Fibroblast of lung (primary cell): ENCODE measurements at regions not wholly inside any gene's neighbourhood (a gene's known extent, or its start where the extent isn't known, plus 50 kb on each side); places are given as distances from the start of the nearest gene placed in this dataset.

Experiments used
- DNase-seq, 2 donors: peaks; one replicate each; pipeline versions ENCODE4 v3.0.0 to v3.0.0-alpha.2; 2010; ENCODE audit warnings: low read depth in 2 of 2
- H2AFZ ChIP-seq: 2 replicates; pipeline ENCODE4 v1.5.1; 2012; ENCODE audit warnings: low read length, control low read depth, inconsistent platforms
- H3K27ac ChIP-seq: 2 replicates; pipeline ENCODE4 v1.5.1; 2011; ENCODE audit warnings: low read length, control low read depth; ENCODE audit not compliant: insufficient read depth
- H3K27me3 ChIP-seq: 2 replicates; pipeline ENCODE4 v1.5.1; 2011; ENCODE audit warnings: mild to moderate bottlenecking, low read length; ENCODE audit not compliant: control insufficient read depth, insufficient read depth
- H3K36me3 ChIP-seq: 2 replicates; pipeline ENCODE4 v1.5.1; 2011; ENCODE audit warnings: low read length; ENCODE audit not compliant: control insufficient read depth, insufficient read depth
- H3K4me1 ChIP-seq: 2 replicates; pipeline ENCODE4 v1.5.1; 2011; ENCODE audit warnings: low read length; ENCODE audit not compliant: control insufficient read depth, insufficient read depth; ENCODE audit errors: extremely low read depth
- H3K4me2 ChIP-seq: 2 replicates; pipeline ENCODE4 v1.5.1; 2011; ENCODE audit warnings: low read length, control low read depth; ENCODE audit not compliant: insufficient read depth; ENCODE audit errors: extremely low read depth
- H3K4me3 ChIP-seq, 4 experiments: fragments of 200-600 bp in 1 of 4; sonication (generic) in 1 of 4; replicated peaks in 1 of 4; 2 replicates each; pipeline ENCODE4 v1.5.1; 2011 to 2016; ENCODE audit warnings: low read length in 4 of 4, low read depth in 3 of 4, mild to moderate bottlenecking in 3 of 4, control low read depth in 2 of 4, inconsistent platforms in 1 of 4, mixed read lengths in 1 of 4; ENCODE audit not compliant: insufficient read depth in 1 of 4; ENCODE audit errors: control extremely low read depth in 1 of 4
- H3K79me2 ChIP-seq: 2 replicates; pipeline ENCODE4 v1.5.1; 2012; ENCODE audit warnings: mild to moderate bottlenecking, low read length, inconsistent platforms; ENCODE audit not compliant: control insufficient read depth, insufficient read depth
- H3K9ac ChIP-seq: 2 replicates; pipeline ENCODE4 v1.5.1; 2011; ENCODE audit warnings: mild to moderate bottlenecking, low read length, control low read depth; ENCODE audit not compliant: insufficient read depth
- H3K9me3 ChIP-seq: 2 replicates; pipeline ENCODE4 v1.5.1; 2012; ENCODE audit warnings: low read depth, low read length; ENCODE audit not compliant: control insufficient read depth, insufficient read depth
- H4K20me1 ChIP-seq: 2 replicates; pipeline ENCODE4 v1.5.1; 2011; ENCODE audit warnings: low read length; ENCODE audit not compliant: control insufficient read depth, insufficient read depth; ENCODE audit errors: extremely low read depth
- CTCF ChIP-seq, 2 donors: IDR thresholded peaks in 1 of 2; conservative IDR thresholded peaks in 1 of 2; 1 replicate in 1 of 2; 2 replicates in 1 of 2; pipeline ENCODE4 v1.5.1; 2011 to 2012; ENCODE audit warnings: low read length in 2 of 2, control low read depth in 1 of 2, inconsistent platforms in 1 of 2, low read depth in 1 of 2, mild to moderate bottlenecking in 1 of 2
- EZH2 ChIP-seq: IDR thresholded peaks from 2 replicates; pipeline ENCODE4 v1.5.1; 2012; ENCODE audit warnings: low read length, control low read depth, mild to moderate bottlenecking; ENCODE audit errors: missing control alignments

DNA sequence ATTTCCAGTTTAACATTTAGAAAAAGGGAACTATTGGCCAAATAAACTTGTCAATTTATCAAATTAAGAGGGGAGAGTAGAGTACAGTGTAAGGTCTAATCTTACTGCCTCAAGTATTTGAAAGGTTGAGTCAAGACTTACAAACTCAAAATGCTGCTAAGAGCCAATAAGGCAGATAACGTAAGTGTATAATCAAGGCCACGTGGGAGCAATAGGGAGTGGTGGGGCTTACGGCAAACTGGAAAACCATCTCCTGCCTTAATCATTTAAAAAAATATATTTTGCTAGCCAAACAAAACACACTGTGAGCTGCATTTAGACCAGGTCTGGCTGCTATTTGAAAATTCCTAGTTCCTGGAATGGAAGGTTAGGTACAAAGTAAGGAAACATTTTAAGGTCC lies 107.3 kb upstream of the FRMD4B start:
- DNase-seq, result no peak
- TF ChIP-seq CTCF (conservative IDR thresholded peaks at IDR 0.05 in 1 of 2, IDR thresholded peaks at IDR 0.05 in 1 of 2; ENCODE audit: low read depth in 1 of 2, low read length in 2 of 2) (no peak), EZH2 (no peak)

GRCh38 chr3:69491975-69492374 lies 106.1 kb upstream of the FRMD4B start:
- H3K36me3 ChIP-seq, result no peaks in the 10 kb centered on the region
- no peak overlapping the region for H2AFZ ChIP-seq
- H3K9ac ChIP-seq, result no peak overlapping the region
- no peak overlapping the region for H3K4me3 ChIP-seq
- H4K20me1 ChIP-seq, result no peaks in the 10 kb centered on the region
- TF ChIP-seq CTCF (conservative IDR thresholded peaks at IDR 0.05 in 1 of 2, IDR thresholded peaks at IDR 0.05 in 1 of 2; ENCODE audit: low read depth in 1 of 2, low read length in 2 of 2) (no peak), EZH2 (no peak)
- H3K79me2 ChIP-seq, result no peaks in the 10 kb centered on the region
- H3K4me2 ChIP-seq, result no peak overlapping the region
- H3K27me3 ChIP-seq, result no peaks in the 10 kb centered on the region
- no peaks in the 10 kb centered on the region for H3K9me3 ChIP-seq
- no peaks in the 10 kb centered on the region for H3K4me1 ChIP-seq
- H3K27ac ChIP-seq, result no peak overlapping the region
- DNase-seq, result no peak

More for the DNA sequence above, 107.3 kb upstream of the FRMD4B start:
- Histone ChIP-seq H3K27ac (no peak overlapping the region), H3K4me2 (no peak overlapping the region), H3K4me1 (no peaks in the 10 kb centered on the region), H3K4me3 (no peak overlapping the region), H3K36me3 (no peaks in the 10 kb centered on the region), H3K9ac (no peak overlapping the region), H4K20me1 (no peaks in the 10 kb centered on the region), H3K27me3 (no peaks in the 10 kb centered on the region), H2AFZ (no peak overlapping the region), H3K9me3 (no peaks in the 10 kb centered on the region), H3K79me2 (no peaks in the 10 kb centered on the region)

DNA sequence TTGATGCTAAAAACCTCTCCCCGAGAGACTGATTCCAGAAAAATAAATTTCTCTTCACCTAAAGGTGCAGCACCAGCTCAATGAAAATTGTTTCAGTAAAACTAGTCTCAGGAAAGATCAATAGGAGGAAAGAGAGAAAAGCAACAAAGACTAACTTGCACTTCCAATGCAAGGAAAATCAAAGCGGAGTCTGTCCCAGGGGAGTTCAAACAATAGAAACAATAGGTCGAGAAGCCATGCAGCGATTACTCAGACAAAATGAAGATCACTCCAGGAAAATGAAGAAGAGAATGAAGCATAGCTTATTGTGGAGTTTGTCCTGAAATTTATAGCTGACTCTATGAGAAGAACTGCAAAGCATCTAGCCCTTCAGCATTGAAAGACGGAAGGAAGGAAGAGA lies 105.1 kb upstream of the FRMD4B start:
- no peak overlapping the region for H3K4me2 ChIP-seq
- no peaks in the 10 kb centered on the region for H3K27me3 ChIP-seq
- H3K79me2 ChIP-seq, result no peaks in the 10 kb centered on the region
- no peak overlapping the region for H2AFZ ChIP-seq
- no peak for DNase-seq
- H3K4me3 ChIP-seq, result no peak overlapping the region
- H3K4me1 ChIP-seq, result no peaks in the 10 kb centered on the region
- H3K27ac ChIP-seq, result no peak overlapping the region
- H4K20me1 ChIP-seq, result no peaks in the 10 kb centered on the region
- no peak overlapping the region for H3K9ac ChIP-seq
- no peaks in the 10 kb centered on the region for H3K9me3 ChIP-seq
- TF ChIP-seq CTCF (conservative IDR thresholded peaks at IDR 0.05 in 1 of 2, IDR thresholded peaks at IDR 0.05 in 1 of 2; ENCODE audit: low read depth in 1 of 2, low read length in 2 of 2) (no peak), EZH2 (no peak)
- no peaks in the 10 kb centered on the region for H3K36me3 ChIP-seq
